Activated CD8-positive, alpha-beta T cell treated with anti-CD3 and anti-CD28 coated beads, Interleukin-2, amount 10 ng/mL, durations not matched to agents 7 days and 5 days (primary cell): ENCODE measurements at regions not wholly inside any gene's neighbourhood (a gene's known extent, or its start where the extent isn't known, plus 50 kb on each side); places are given as distances from the start of the nearest gene placed in this dataset.

Experiments
- ATAC-seq: fragments of 150-1000 bp; cut with Tn5 transposase; one replicate; pipeline ENCODE4 v1.10.0; 2021; ENCODE audit warnings: moderate library complexity
- CTCF ChIA-PET: fragments of 350-600 bp; sonication (Branson Sonifier 250); formaldehyde crosslinking; loops from one replicate; lab custom pipeline; 2021; ENCODE audit warnings: antibody characterized with exemption; lab: Charles Lee
- POLR2A ChIA-PET: fragments of 350-600 bp; sonication (Branson Sonifier 250); formaldehyde crosslinking; loops from one replicate; lab custom pipeline; 2021; ENCODE audit warnings: antibody characterized with exemption; lab: Charles Lee
- DNase-seq: peaks from one replicate; pipeline ENCODE4 v3.0.0-alpha.2; 2020
- H3K27ac Mint-ChIP-seq: one replicate; pipeline ENCODE4 v1.8.0; 2021; ENCODE audit warnings: mild to moderate bottlenecking, mixed read lengths
- H3K27me3 Mint-ChIP-seq: one replicate; pipeline ENCODE4 v1.8.0; 2021; ENCODE audit warnings: low read depth, mixed read lengths
- H3K36me3 Mint-ChIP-seq: one replicate; pipeline ENCODE4 v1.8.0; 2021; ENCODE audit warnings: low read depth, mixed read lengths
- H3K4me1 Mint-ChIP-seq: one replicate; pipeline ENCODE4 v1.8.0; 2021; ENCODE audit warnings: low read depth, mixed read lengths
- H3K4me3 Mint-ChIP-seq: one replicate; pipeline ENCODE4 v1.8.0; 2021; ENCODE audit warnings: mild to moderate bottlenecking, mixed read lengths
- H3K9me3 Mint-ChIP-seq: one replicate; pipeline ENCODE4 v1.8.0; 2022; ENCODE audit warnings: mixed read lengths; ENCODE audit not compliant: insufficient read depth

DNA sequence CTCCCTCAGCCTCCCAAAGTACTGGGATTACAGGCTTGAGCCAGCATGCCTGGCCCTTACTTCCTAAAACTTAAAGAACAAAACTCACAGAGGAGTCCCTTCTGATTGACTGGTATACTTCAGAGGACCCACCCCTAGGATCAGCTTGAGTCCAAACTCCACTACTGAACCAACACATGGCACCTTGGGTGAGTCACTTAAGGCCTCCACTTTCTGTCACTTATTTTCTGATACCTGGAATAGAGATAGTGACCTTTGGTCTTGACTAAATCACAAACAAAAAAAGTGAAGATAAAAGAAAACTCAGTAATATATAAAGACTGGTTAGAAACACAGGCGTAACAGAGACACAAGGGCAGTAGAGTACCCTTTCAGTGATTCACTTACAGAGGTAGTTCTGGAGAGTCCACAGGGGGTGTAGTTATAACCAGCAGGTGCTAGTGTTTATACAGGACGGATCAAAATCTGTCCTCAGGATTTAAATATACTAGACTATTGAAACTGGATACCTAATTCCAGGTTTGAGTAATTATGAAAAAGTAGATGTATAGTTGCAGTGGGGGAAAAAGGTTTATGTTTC lies 274.3 kb upstream of the ANKRD55 start:
- ATAC-seq: no peak
- Mint-ChIP-seq H3K4me1 (peaks cover under 1% of the 10 kb centered on the region), H3K27ac (no peak overlapping the region), H3K36me3 (no peaks in the 10 kb centered on the region), H3K27me3 (no peaks in the 10 kb centered on the region), H3K4me3 (no peak overlapping the region), H3K9me3 (no peaks in the 10 kb centered on the region)
- ChIA-PET POLR2A (no interaction called here), CTCF (no interaction called here)
- DNase-seq: no peak

DNA sequence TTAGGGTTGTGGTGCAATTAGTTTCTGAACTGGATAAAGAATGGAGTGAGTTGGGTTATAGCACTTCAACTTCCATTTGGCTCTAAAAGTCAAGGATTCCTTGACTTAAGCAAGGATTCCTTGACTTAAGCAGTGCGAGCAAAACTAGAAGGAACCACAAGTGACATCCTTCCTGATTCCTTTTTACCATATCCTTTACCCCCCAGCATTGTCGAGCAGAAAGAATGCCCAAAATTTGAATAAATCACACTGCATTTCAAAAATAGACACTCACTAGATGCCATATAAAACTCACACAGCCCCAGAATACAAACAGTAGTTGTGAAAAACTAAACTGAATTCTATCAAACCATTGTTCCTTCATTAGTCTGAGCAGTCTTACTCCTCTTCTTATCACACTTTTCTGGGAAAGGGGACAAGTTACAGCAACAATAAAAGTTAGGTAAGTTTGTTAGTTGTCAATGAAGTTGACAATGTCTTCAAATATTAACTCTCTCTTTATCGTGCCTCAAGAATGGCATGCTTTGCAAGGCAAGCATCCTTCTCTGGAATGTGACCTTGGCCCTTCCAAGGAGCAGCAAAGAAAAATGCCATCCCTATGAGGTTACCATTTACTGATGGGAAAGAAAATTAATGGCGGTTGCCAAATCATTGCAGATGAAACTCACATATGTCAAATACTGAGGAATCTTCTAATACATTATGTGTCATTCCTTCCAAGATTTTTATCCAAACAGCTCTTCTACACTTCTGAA lies 273.3 kb upstream of the ANKRD55 start:
- Mint-ChIP-seq H3K4me1 (peaks cover 8% of the 10 kb centered on the region), H3K27me3 (no peaks in the 10 kb centered on the region), H3K36me3 (no peaks in the 10 kb centered on the region), H3K4me3 (no peak overlapping the region), H3K9me3 (no peaks in the 10 kb centered on the region), H3K27ac (no peak overlapping the region)
- ChIA-PET POLR2A (no interaction called here), CTCF (no interaction called here)
- DNase-seq (no peak), ATAC-seq (no peak)

DNA sequence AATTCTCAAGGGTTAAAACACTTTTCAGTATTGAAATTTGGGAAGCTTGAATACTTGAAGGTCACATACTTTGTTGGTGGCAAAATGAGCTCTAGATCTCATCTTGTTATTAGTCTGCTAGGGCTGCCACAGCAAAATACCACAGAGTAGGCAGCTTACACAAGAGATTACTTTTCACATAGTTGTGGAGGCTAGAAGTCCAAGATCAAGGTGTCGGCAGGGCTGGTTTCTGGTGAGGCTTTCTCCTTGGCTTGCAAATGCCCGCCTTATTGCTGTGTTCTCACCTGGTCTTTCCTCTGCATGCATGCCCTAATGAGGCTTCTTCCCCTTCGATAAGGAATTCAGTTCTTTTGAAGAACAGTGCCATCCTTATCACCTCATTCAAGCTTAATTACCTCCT lies 270.8 kb upstream of the ANKRD55 start:
- H3K27me3 Mint-ChIP-seq: peaks cover 3% of the 10 kb centered on the region
- DNase-seq (no peak), ATAC-seq (no peak)
- peaks cover 7% of the 10 kb centered on the region for H3K9me3 Mint-ChIP-seq
- no peak overlapping the region for H3K4me3 Mint-ChIP-seq
- no peaks in the 10 kb centered on the region for H3K36me3 Mint-ChIP-seq
- H3K4me1 Mint-ChIP-seq: peaks cover 8% of the 10 kb centered on the region
- POLR2A ChIA-PET: interaction anchor here (0.5 kb wide), 1 partner anchor 240 kb away, joined by 8 read pairs; no protein-coding TSS in a partner anchor
- CTCF ChIA-PET: interaction anchor here (0.8 to 1.0 kb wide), 2 partner anchors 233 to 335 kb away, joined by 3 read pairs; no protein-coding TSS in a partner anchor
- H3K27ac Mint-ChIP-seq: no peak overlapping the region

DNA sequence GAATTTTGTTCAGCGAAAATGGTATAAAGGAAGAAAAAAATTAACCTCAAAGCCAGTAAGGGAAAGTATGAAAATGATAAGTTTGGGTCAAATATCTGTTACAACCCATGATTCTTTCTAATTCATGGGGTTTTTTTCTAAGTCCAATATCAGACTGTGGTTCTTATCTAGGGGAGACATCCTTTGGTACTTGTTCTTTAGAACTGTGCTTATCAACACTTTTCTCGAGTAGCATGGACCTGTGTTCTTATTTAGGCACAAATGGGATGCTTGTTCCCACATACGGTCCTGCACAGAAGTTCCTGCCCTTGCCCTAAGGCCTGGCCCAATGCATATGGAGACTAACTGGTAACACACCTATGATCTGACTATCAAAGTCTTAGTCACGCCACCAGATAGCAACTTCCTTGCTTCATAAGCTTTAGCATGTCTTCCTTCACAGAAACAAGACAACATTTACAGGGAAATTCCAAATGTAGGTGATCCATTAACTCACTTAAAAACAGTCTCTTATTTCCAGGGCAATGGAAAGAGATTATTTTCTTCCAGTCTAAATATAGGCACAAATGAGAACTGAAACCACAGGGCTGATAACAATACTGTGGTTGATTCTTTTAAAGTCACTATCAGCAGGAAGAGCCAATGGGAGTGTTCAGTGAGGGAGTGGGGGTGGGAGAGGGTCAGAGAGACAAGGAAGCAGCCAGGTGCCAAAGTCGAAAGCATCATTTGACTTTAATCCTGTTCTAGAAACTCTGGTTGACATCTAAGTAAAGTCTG lies 268.8 kb upstream of the ANKRD55 start:
- peak overlapping the region; percentile 22 for H3K27ac Mint-ChIP-seq
- no peaks in the 10 kb centered on the region for H3K36me3 Mint-ChIP-seq
- no peak overlapping the region for H3K4me3 Mint-ChIP-seq
- no peak for ATAC-seq
- peaks cover 8% of the 10 kb centered on the region for H3K4me1 Mint-ChIP-seq
- peaks cover 3% of the 10 kb centered on the region for H3K27me3 Mint-ChIP-seq
- DNase-seq: no peak
- ChIA-PET POLR2A (no interaction called here), CTCF (no interaction called here)
- peaks cover 7% of the 10 kb centered on the region for H3K9me3 Mint-ChIP-seq

DNA sequence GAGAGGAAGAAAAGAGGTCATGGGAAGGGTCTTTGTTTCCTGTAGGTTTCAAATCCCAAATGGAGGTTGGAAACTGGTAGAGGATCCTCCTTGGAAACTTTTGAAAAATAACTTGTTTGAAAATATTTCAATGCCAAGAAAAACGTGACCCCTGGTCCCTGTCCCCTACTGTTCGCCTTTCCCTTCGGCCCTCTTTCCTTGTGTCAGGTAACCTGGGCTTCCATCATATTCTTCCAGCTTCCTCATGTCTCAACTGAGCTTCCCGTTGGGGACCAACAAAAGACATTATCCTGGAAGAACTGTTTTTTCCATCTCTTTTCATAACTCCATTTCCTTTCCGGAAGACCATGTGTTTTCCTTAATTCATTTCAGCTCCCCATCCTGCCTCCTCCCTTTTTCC lies 266.8 kb upstream of the ANKRD55 start:
- CTCF ChIA-PET: interaction anchor here (0.6 kb wide), 1 partner anchor 710 kb away, joined by 3 read pairs; no protein-coding TSS in a partner anchor
- Mint-ChIP-seq H3K4me1 (peaks cover 12% of the 10 kb centered on the region), H3K27ac (no peak overlapping the region), H3K4me3 (no peak overlapping the region), H3K27me3 (peaks cover 3% of the 10 kb centered on the region), H3K9me3 (peaks cover 7% of the 10 kb centered on the region), H3K36me3 (no peaks in the 10 kb centered on the region)
- POLR2A ChIA-PET: no interaction called here
- no peak for DNase-seq
- ATAC-seq: no peak

DNA sequence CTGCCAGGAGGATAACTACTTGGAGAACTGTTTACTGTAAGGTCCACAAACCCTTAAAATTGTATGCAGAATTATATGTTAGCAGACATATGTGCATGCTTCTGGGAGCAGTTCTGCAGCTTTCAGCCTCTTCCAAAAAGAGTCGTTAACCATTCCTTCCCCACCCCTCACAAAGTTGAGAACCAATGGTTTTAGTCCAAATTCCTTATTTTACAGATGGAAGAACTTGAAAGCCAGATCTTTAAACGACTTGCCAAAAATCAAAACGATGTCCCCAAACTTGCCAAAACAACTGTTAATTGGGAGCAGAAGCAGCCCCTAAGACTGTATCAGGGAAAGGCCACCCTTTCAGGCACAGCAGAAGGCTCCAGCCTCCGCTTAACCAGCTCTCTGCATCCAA lies 266.4 kb upstream of the ANKRD55 start:
- no peak overlapping the region for H3K27ac Mint-ChIP-seq
- peaks cover 3% of the 10 kb centered on the region for H3K27me3 Mint-ChIP-seq
- DNase-seq: no peak
- peaks cover 12% of the 10 kb centered on the region for H3K4me1 Mint-ChIP-seq
- ATAC-seq: no peak
- no peaks in the 10 kb centered on the region for H3K36me3 Mint-ChIP-seq
- no peak overlapping the region for H3K4me3 Mint-ChIP-seq
- peaks cover 7% of the 10 kb centered on the region for H3K9me3 Mint-ChIP-seq
- ChIA-PET CTCF (no interaction called here), POLR2A (no interaction called here)

DNA sequence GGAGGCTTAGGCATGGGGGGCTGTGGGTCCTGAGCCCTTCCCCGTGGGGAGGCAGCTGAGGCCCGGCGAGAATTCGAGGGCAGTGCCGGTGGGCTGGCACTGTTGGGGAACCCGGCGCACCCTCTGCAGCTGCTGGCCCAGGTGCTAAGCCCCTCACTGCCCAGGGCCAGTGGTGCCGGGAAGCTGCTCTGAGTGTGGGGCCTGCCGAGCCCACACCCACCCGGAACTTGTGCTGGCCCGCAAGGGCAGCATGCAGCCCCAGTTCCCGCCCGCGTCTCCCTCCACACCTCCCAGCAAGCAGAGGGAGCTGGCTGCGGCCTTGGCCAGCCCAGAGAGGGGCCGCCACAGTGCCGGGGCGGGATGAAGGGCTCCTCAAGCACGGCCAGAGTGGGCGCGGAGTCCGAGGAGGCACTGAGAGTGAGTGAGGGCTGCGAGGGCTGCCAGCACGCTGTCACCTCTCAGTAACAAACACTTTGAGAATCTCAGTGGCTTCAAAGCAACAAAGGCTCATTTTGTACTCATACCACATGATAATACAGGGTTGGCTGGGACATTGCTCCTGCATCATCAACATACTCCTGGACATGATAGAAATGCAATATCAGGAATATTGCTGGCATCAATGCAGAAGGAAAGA lies 265.7 kb upstream of the ANKRD55 start:
- Mint-ChIP-seq H3K27me3 (peaks cover 5% of the 10 kb centered on the region), H3K9me3 (peaks cover 7% of the 10 kb centered on the region), H3K4me3 (no peak overlapping the region), H3K4me1 (peaks cover 12% of the 10 kb centered on the region), H3K27ac (no peak overlapping the region), H3K36me3 (no peaks in the 10 kb centered on the region)
- CTCF ChIA-PET: no interaction called here
- POLR2A ChIA-PET: no interaction called here
- ATAC-seq: no peak
- DNase-seq: no peak

DNA sequence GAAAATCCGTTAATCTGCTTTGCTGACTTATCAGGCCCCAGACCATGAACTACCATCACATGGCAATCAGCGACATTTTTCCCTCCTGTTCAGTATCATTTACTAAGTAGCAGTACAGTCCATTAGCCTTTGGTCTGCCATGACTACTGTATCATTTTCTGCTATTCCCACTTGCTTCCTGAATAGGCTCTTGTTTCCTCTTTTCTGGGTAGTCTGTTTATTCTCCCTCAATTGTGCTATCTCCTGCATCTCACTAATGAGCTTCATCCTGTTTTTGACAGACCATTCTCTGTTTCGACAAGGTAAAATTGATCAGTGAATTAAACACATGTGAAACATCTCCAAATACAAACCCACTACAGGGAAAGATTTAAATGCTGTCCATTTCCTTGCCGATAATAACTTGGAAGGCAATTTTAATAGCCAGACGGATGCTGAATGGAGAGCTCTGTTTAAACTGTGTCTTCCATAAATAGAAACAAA lies 263.5 kb upstream of the ANKRD55 start:
- Mint-ChIP-seq H3K4me3 (no peak overlapping the region), H3K9me3 (peaks cover 7% of the 10 kb centered on the region), H3K27ac (no peak overlapping the region), H3K27me3 (peaks cover 5% of the 10 kb centered on the region), H3K4me1 (peaks cover 6% of the 10 kb centered on the region), H3K36me3 (no peaks in the 10 kb centered on the region)
- ATAC-seq: no peak
- ChIA-PET CTCF (no interaction called here), POLR2A (no interaction called here)
- no peak for DNase-seq

DNA sequence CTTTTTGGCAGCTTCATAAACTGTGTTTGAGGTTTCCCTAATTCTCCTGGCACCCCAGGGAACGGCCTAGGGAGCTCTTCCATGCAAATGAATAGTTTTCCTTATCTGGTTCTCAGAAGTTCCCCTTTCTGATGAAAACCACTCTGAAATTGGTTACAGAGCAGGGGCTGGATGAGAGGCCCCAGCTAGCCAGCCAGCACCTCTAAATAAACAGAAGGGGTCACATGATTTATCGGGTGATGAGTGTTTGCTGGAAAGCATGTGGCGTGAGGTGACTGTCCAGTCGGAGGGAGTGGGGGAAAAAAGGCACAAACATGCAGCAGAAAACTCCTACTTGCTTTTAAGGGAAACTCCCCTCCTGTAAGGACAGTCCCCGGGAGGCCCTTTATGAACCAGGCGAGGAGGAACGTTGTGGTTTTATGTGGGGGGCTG lies 261.2 kb upstream of the ANKRD55 start:
- DNase-seq (no peak), ATAC-seq (no peak)
- Mint-ChIP-seq H3K27me3 (peaks cover 2% of the 10 kb centered on the region), H3K4me1 (peaks cover 10% of the 10 kb centered on the region), H3K9me3 (no peaks in the 10 kb centered on the region), H3K4me3 (no peak overlapping the region), H3K27ac (no peak overlapping the region), H3K36me3 (no peaks in the 10 kb centered on the region)
- ChIA-PET POLR2A (interaction anchor here (0.7 kb wide), 1 partner anchor 25 kb away, joined by 3 read pairs; no protein-coding TSS in a partner anchor), CTCF (no interaction called here)

DNA sequence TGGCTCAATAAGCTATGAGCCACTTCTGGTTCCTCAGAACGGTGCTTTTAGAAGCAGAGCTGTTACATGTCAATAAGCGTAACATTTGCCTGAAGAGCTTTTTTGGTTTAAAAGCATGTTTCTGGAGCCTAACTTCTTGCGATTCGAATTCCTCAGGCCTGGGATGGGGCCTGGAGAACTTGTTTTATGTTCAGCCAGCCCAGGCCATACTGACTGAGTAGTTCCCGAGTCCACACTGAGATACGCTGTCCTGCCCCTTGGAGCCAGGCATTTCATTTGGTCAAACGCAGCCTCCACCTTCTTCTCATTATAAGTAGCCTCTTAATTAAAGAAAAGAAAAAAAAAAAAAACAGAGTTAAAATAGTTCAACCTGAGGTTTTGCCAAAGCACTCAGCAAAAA lies 260.6 kb upstream of the ANKRD55 start:
- ATAC-seq (no peak), DNase-seq (no peak)
- ChIA-PET CTCF (no interaction called here), POLR2A (no interaction called here)
- Mint-ChIP-seq H3K4me1 (peaks cover 10% of the 10 kb centered on the region), H3K9me3 (no peaks in the 10 kb centered on the region), H3K27me3 (peaks cover 2% of the 10 kb centered on the region), H3K36me3 (no peaks in the 10 kb centered on the region), H3K27ac (no peak overlapping the region), H3K4me3 (no peak overlapping the region)

DNA sequence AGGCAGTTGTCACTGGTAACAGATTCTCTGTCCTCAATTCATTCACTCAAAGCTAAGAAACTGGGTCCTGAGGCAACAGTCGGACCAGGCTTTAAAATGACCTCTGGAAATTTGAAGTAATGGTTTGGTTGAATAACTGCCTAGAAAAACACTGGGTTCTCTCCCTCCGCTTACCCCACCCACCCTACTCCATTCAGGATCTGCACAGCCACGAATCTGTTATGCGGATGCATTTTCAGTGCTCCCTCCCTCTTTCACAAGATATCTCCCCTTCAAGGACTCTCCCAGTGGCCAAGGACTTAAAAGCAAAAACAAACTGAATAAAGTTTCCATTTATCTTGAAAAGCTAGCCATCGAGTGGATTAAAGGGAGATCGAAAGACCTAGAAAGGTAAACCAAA lies 260.2 kb upstream of the ANKRD55 start:
- ATAC-seq: no peak
- POLR2A ChIA-PET: no interaction called here

More for the DNA sequence above, 260.2 kb upstream of the ANKRD55 start:
- peaks cover 3% of the 10 kb centered on the region for H3K36me3 Mint-ChIP-seq
- H3K4me3 Mint-ChIP-seq: no peak overlapping the region
- DNase-seq: no peak
- peaks cover 2% of the 10 kb centered on the region for H3K9me3 Mint-ChIP-seq
- H3K4me1 Mint-ChIP-seq: peaks cover 10% of the 10 kb centered on the region
- peaks cover 2% of the 10 kb centered on the region for H3K27me3 Mint-ChIP-seq
- CTCF ChIA-PET: no interaction called here
- no peak overlapping the region for H3K27ac Mint-ChIP-seq
